HEK293 (cell line): ENCODE measurements at regions not wholly inside any gene's neighbourhood (a gene's known extent, or its start where the extent isn't known, plus 50 kb on each side); places are given as distances from the start of the nearest gene placed in this dataset.
A peak's percentile ranks its signal among the peaks of the same experiment; 100 is the strongest.
"Not testable (repeated sequence)": the region's sequence is repeated elsewhere in the genome, so short reads cannot be mapped to it uniquely, and the experiment has no call there.

ENCODE experiments used
- CTCF ChIA-PET: fragments of 350-600 bp; formaldehyde crosslinking; extraction: SDS; loops from one replicate; lab custom pipeline; 2021; ENCODE audit warnings: antibody characterized with exemption; lab: Yijun Ruan, JAX
- POLR2A ChIA-PET: fragments of 300-600 bp; formaldehyde crosslinking; extraction: SDS; loops from one replicate; lab custom pipeline; 2020; ENCODE audit warnings: antibody characterized with exemption, inconsistent platforms; lab: Yijun Ruan, JAX
- H3K27ac ChIP-seq: fragments of 200-500 bp; sonication (Bioruptor generic); 2 replicates; pipeline ENCODE4 v1.5.1; 2014; ENCODE audit warnings: low read depth, low read length, control low read depth, inconsistent platforms; ENCODE audit errors: extremely low read depth
- H3K36me3 ChIP-seq, 2 experiments: fragments of 200-500 bp in 1 of 2; sonication (Bioruptor generic) in 1 of 2; 1 replicate in 1 of 2; 2 replicates in 1 of 2; pipeline ENCODE4 v1.5.1; 2014 to 2017; ENCODE audit warnings: inconsistent platforms in 2 of 2, low read length in 2 of 2; ENCODE audit not compliant: control insufficient read depth in 2 of 2, insufficient read depth in 1 of 2
- H3K4me1 ChIP-seq: fragments of 200-500 bp; sonication (Bioruptor generic); 2 replicates; pipeline ENCODE4 v1.5.1; 2014; ENCODE audit warnings: mild to moderate bottlenecking, low read length, inconsistent platforms; ENCODE audit not compliant: control insufficient read depth, insufficient read depth
- H3K4me3 ChIP-seq: 2 replicates; pipeline ENCODE4 v1.5.1; 2011; ENCODE audit warnings: low read depth, mild to moderate bottlenecking, control low read depth, low read length, moderate library complexity
- H3K9me3 ChIP-seq: fragments of 200-500 bp; sonication (Bioruptor generic); 2 replicates; pipeline ENCODE4 v1.5.1; 2014; ENCODE audit warnings: low read depth, low read length, inconsistent platforms; ENCODE audit not compliant: control insufficient read depth, insufficient read depth
- ZBTB21 ChIP-seq: fragments of 450-650 bp; formaldehyde crosslinking; IDR thresholded peaks from 2 replicates; pipeline ENCODE4 v1.5.1; 2017; ENCODE audit warnings: missing biosample characterization, missing genetic modification characterization
- TF ChIP-seq, protein P1 (sequence below): fragments of 450-650 bp; formaldehyde crosslinking; IDR thresholded peaks from 2 replicates; pipeline ENCODE4 v1.5.1; 2016; ENCODE audit warnings: missing biosample characterization, missing genetic modification characterization, low read depth

DNA sequence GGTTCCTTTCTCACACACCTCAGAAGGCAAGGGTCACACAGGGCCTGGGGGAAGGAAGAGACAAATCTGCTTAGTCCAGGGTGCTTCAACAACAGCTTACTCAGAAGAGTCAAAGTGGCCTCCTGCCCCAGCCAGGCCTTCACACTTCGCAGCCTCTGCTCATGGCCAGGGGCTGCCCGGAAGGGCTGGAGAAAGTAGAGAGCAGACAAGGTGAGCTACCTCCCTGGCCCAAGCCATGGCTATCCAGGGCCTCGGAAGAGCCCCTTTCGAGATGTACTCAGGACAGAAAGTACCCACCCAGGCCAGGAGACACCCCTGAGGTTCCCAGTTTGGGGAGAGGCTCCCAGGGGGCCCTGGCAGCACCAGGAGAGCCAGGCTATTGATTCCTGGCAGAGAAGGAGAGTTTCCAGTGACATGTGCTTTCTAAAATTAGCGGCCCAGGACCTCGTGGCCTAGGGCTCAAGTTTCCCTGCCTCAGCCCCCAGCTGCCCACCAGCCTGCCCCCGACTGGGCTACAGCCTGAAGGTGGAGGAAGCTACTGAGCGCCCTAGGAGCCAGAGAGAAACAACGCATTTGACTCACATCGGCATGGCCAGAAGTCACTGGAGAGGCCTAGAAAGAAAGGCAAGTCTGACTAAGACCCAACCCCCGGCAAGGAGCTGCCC, 533.2 kb downstream of the TP53TG3F start:
- CTCF ChIA-PET, H3K4me1 ChIP-seq, POLR2A ChIA-PET, H3K9me3 ChIP-seq, H3K4me3 ChIP-seq, H3K36me3 ChIP-seq, H3K27ac ChIP-seq: not testable (repeated sequence)

DNA sequence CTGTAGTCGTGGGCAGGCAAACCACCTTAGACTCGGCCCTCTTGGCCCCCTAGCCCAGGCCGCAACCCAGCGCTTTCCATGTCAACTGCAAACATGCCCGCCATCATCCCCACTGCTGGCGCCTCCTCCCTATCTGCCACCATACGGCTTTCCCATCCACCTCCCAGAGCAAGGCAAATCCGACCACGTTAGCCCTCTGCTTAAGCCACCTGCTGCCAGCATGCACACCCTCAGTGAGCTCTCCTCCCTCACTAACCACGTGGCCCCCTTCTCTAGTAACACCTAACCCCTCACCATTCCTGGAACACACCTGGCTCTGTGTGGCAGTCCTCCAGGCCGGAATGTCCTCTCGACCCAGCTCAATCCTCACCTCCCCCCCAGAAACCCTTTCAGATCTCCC, 534.8 kb downstream of the TP53TG3F start:
- H3K9me3 ChIP-seq, H3K36me3 ChIP-seq, H3K27ac ChIP-seq, H3K4me1 ChIP-seq, H3K4me3 ChIP-seq, POLR2A ChIA-PET, CTCF ChIA-PET: not testable (repeated sequence)

DNA sequence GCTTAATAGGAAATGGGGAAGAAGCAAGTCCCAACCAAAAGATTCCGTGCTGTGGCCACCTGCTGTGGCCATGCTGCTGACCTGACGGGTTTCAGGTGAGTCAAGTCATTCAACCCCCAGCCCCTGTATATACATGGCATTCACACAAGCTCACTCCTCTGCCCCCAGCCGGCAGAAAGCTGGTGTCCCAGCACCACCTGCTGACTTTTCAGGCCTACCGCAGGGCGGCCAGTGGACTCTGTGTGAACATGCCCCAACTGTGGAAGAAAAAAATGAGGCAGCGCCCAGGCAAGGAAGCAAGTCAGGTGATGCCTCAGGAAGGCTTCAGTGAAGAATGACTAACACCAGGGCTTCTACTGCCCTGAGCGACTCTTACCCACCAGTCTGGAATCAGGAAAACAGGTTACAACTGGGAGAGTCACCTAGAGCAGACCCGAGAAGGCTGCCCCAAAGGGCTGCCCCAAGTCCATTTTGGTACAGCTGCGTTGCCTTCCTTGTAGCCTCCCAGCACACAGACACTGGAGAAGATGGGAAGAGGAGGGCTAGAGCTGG, 536.5 kb downstream of the TP53TG3F start:
- H3K4me3 ChIP-seq, H3K36me3 ChIP-seq, CTCF ChIA-PET, H3K4me1 ChIP-seq, POLR2A ChIA-PET, H3K27ac ChIP-seq, H3K9me3 ChIP-seq: not testable (repeated sequence)

DNA sequence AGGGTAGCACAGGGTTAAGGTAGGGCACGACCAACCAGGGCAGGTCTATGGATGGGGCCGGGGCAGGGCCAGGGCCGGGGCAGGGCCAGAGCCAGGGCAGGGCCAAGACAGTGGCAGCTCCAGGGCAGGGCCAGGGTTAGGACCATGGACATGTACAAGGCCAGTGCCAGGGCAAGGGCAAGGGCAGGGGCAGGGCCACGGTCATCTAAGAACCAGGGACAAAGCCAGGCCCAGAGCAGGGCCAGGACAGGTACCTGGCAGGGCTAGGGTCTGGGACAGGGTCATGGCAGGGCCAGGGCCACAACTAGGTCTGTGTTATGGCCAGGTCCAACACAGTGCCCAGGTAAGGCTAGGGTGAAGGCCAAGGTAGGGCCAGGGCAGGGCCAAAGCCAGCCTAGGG, 541.8 kb downstream of the TP53TG3F start:
- H3K9me3 ChIP-seq, H3K4me1 ChIP-seq, H3K36me3 ChIP-seq, CTCF ChIA-PET, H3K27ac ChIP-seq, H3K4me3 ChIP-seq, POLR2A ChIA-PET: not testable (repeated sequence)

DNA sequence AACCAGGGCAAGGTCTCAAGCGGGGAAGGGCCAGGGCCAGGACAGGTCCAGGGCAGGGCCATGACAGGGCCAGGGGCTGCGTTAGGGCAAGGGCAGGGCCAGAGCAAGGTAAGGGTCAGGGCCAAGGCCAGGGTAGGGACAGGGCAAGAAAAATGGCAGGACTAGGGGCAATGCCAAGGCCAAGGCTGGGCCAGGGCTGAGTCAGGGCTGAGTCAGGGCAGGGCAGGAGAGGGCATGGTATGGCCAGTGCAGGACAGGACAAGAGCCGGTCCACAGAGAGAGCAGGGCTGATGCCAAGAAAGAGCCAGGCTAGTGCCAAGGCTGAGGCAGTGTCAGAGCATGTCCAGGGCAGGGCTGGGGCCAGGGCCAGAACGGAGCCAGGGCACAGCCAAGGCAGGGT, 542.5 kb downstream of the TP53TG3F start:
- POLR2A ChIA-PET, H3K4me1 ChIP-seq, H3K4me3 ChIP-seq, H3K36me3 ChIP-seq, H3K27ac ChIP-seq, H3K9me3 ChIP-seq, CTCF ChIA-PET: not testable (repeated sequence)

DNA sequence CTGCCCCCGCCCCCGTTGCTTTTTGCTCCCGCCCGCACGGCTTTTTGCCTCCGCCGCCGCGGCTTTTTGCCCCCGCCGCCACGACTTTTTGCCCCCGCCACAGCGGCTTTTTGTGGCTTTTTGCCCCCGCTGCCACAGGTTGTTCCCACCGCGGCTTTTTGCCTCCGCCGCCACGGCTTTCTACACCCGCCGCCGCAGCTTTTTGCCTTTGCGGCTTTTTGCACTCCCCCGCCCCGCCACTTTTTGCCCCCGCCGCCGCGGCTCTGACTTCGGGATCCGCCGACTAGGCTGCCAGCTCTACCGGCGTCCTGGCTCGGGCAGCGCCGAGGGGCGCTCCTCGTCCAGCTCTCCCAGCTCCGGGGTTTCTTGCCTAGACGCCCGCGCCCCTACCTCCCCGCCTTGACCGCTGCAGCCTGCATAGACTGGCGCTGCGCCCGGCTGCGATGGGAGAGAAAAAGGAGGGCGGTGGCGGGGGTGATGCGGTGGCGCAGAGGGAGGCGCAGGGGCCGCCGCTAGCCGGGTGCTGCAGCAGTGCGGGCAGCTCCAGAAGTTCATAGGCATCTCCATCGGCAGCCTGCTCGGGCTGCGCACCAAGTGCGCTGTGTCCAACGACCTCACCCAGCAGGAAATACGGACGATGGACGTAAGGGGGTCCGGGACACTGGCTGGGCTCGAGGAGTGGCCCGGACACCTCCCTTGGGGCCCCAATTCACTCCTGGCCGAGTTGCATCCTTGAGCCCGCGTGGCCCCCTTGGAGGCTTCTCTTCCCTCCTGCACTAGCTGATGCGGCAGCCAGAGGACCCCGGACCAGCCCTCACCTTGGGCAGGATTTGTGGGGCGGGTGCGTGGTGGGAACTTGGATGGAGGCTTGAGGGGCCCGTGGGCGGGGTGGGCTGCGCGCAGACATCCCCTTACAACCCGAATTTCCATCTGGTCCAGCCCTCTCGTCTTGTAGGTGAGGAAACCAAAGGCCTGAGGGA, 555.7 kb downstream of the TP53TG3F start:
- H3K27ac ChIP-seq, H3K9me3 ChIP-seq, H3K4me3 ChIP-seq, H3K4me1 ChIP-seq, H3K36me3 ChIP-seq, CTCF ChIA-PET, POLR2A ChIA-PET: not testable (repeated sequence)

DNA sequence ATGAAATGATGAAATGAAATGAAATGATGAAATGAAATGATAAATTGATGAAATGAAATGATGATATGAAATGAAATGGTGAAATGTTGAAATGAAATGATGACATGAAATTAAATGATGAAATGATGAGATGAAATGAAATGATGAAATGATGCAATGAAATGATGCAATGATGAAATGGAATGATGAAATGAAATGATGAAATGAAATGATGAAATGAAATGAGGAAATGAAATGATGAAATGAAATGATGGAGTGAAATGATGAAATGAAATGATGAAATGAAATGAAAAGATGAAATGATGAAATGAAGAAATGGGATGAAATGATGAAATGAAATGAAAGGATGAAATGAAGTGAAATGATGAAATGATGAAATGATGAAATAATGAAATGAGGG, 558.9 kb downstream of the TP53TG3F start:
- CTCF ChIA-PET, H3K27ac ChIP-seq, H3K4me3 ChIP-seq, H3K36me3 ChIP-seq, POLR2A ChIA-PET, H3K9me3 ChIP-seq, H3K4me1 ChIP-seq: not testable (repeated sequence)
- TF ChIP-seq, protein P1, sequence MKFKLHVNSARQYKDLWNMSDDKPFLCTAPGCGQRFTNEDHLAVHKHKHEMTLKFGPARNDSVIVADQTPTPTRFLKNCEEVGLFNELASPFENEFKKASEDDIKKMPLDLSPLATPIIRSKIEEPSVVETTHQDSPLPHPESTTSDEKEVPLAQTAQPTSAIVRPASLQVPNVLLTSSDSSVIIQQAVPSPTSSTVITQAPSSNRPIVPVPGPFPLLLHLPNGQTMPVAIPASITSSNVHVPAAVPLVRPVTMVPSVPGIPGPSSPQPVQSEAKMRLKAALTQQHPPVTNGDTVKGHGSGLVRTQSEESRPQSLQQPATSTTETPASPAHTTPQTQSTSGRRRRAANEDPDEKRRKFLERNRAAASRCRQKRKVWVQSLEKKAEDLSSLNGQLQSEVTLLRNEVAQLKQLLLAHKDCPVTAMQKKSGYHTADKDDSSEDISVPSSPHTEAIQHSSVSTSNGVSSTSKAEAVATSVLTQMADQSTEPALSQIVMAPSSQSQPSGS (tag by site-specific recombination), result peak; percentile 84
- TF ChIP-seq ZBTB21 (tag by site-specific recombination), result 0 out of 2 replicates have a peak, but pooled peaks have one; percentile 24
